Activated CD8-positive, alpha-beta memory T cell treated with anti-CD3 and anti-CD28 coated beads for 1 hour (primary cell): ENCODE measurements at regions not wholly inside any gene's neighbourhood (a gene's known extent, or its start where the extent isn't known, plus 50 kb on each side); places are given as distances from the start of the nearest gene placed in this dataset.

Source experiments
- DNase-seq, 2 donors: peaks; one replicate each; pipeline ENCODE4 v3.0.0-alpha.2; 2020; ENCODE audit warnings: low read depth in 1 of 2; ENCODE audit errors: extremely low read depth in 1 of 2

- DNase-seq: no peak
Observed at GRCh38 chr3:16658004-16658924, 53.0 kb upstream of the DAZL start.

- no peak for DNase-seq
Observed at GRCh38 chr3:16658925-16659793, 53.9 kb upstream of the DAZL start.

- DNase-seq: no peak
Observed at GRCh38 chr3:16663854-16664712, 58.9 kb upstream of the DAZL start.

GRCh38 chr3:16665282-16665741, 60.1 kb upstream of the DAZL start:
- no peak for DNase-seq

- no peak for DNase-seq
Observed at GRCh38 chr3:16666206-16666605, 61.0 kb upstream of the DAZL start.

GRCh38 chr3:16667633-16668032, 62.4 kb upstream of the DAZL start:
- no peak for DNase-seq

GRCh38 chr3:16668776-16669545, 63.7 kb upstream of the DAZL start:
- DNase-seq: no peak

GRCh38 chr3:16670191-16670590, 65.0 kb upstream of the DAZL start:
- DNase-seq: no peak

GRCh38 chr3:16671690-16672089, 66.5 kb upstream of the DAZL start:
- DNase-seq: no peak

GRCh38 chr3:16673530-16673929, 68.3 kb upstream of the DAZL start:
- DNase-seq: no peak

- DNase-seq: no peak
Observed at GRCh38 chr3:16675805-16676204, 70.6 kb upstream of the DAZL start.

- no peak for DNase-seq
Observed at GRCh38 chr3:16686679-16687078, 81.5 kb upstream of the DAZL start.

GRCh38 chr3:16687221-16687620, 82.0 kb upstream of the DAZL start:
- no peak for DNase-seq

- no peak for DNase-seq
Observed at GRCh38 chr3:16692486-16693344, 87.5 kb upstream of the DAZL start.

- DNase-seq: no peak
Observed at GRCh38 chr3:16693820-16694219, 88.6 kb upstream of the DAZL start.

GRCh38 chr3:16695710-16696109, 90.5 kb upstream of the DAZL start:
- DNase-seq: no peak

GRCh38 chr3:16697443-16698147, 92.4 kb upstream of the DAZL start:
- DNase-seq: no peak

- DNase-seq: no peak
Observed at GRCh38 chr3:16700651-16701050, 95.4 kb upstream of the DAZL start.
